Natural killer cell (primary cell): ENCODE measurements at regions not wholly inside any gene's neighbourhood (a gene's known extent, or its start where the extent isn't known, plus 50 kb on each side); places are given as distances from the start of the nearest gene placed in this dataset.
A peak's percentile ranks its signal among the peaks of the same experiment; 100 is the strongest.

ENCODE experiments used
- ATAC-seq, 3 donors: fragments of 150-1000 bp in 2 of 3; fragments of 200-7000 bp in 1 of 3; cut with Tn5 transposase; 1 replicate in 1 of 3; 2 replicates in 2 of 3; pipeline ENCODE4 v1.10.0; 2021; ENCODE audit warnings: mild to moderate bottlenecking in 2 of 3, moderate library complexity in 2 of 3
- DNase-seq, 2 donors: peaks; one replicate each; pipeline versions ENCODE4 v3.0.0 to v3.0.0-alpha.2; 2013 to 2021; ENCODE audit warnings: mixed read lengths in 1 of 2
- H3K27ac ChIP-seq: one replicate; pipeline ENCODE4 v1.5.1; 2013; ENCODE audit warnings: mild to moderate bottlenecking, low read length
- H3K27me3 ChIP-seq: one replicate; pipeline ENCODE4 v1.6.1; 2013; ENCODE audit warnings: low read length; ENCODE audit not compliant: control insufficient read depth, insufficient read depth
- H3K36me3 ChIP-seq: one replicate; pipeline ENCODE4 v1.6.1; 2013; ENCODE audit warnings: low read length; ENCODE audit not compliant: control insufficient read depth, insufficient read depth
- H3K4me1 ChIP-seq: one replicate; pipeline ENCODE4 v1.6.1; 2013; ENCODE audit warnings: low read length; ENCODE audit not compliant: control insufficient read depth, insufficient read depth
- H3K4me3 ChIP-seq: one replicate; pipeline ENCODE4 v1.5.1; 2013; ENCODE audit warnings: low read length
- H3K9me3 ChIP-seq: one replicate; pipeline ENCODE4 v1.6.1; 2013; ENCODE audit warnings: low read length; ENCODE audit not compliant: control insufficient read depth, insufficient read depth
- H3K27ac Mint-ChIP-seq, 2 donors: one replicate each; pipeline ENCODE4 v1.8.0; 2022; ENCODE audit warnings: mild to moderate bottlenecking in 2 of 2, mixed read lengths in 2 of 2, moderate library complexity in 1 of 2
- H3K27me3 Mint-ChIP-seq, 2 donors: one replicate each; pipeline ENCODE4 v1.8.0; 2022; ENCODE audit warnings: low read depth in 2 of 2, mixed read lengths in 2 of 2
- H3K36me3 Mint-ChIP-seq: one replicate; pipeline ENCODE4 v1.8.0; 2022; ENCODE audit warnings: mixed read lengths
- H3K4me1 Mint-ChIP-seq, 2 donors: one replicate each; pipeline ENCODE4 v1.8.0; 2022; ENCODE audit warnings: mixed read lengths in 2 of 2
- H3K4me3 Mint-ChIP-seq: one replicate; pipeline ENCODE4 v1.8.0; 2022; ENCODE audit warnings: mild to moderate bottlenecking, moderate library complexity, mixed read lengths
- H3K9me3 Mint-ChIP-seq, 2 donors: one replicate each; pipeline ENCODE4 v1.8.0; 2022; ENCODE audit warnings: mixed read lengths in 2 of 2
- WGBS: methylation state at CpG from one replicate; pipeline ENCODE4 v1.1.7; 2013; ENCODE audit warnings: missing lambda C conversion rate; ENCODE audit not compliant: insufficient coverage; 5-methylcytosine and 5-hydroxymethylcytosine counted together
- intact Hi-C: fragments of 100-400 bp; cut with micrococcal nuclease; formaldehyde crosslinking; loops from one replicate; pipeline ENCODE4 v1.14.2; 2022
- TF ChIP-seq, protein P1 (sequence below): fragments of 200-600 bp; IDR thresholded peaks from one replicate; pipeline ENCODE4 v1.8.0; 2022; ENCODE audit warnings: antibody characterized with exemption

DNA sequence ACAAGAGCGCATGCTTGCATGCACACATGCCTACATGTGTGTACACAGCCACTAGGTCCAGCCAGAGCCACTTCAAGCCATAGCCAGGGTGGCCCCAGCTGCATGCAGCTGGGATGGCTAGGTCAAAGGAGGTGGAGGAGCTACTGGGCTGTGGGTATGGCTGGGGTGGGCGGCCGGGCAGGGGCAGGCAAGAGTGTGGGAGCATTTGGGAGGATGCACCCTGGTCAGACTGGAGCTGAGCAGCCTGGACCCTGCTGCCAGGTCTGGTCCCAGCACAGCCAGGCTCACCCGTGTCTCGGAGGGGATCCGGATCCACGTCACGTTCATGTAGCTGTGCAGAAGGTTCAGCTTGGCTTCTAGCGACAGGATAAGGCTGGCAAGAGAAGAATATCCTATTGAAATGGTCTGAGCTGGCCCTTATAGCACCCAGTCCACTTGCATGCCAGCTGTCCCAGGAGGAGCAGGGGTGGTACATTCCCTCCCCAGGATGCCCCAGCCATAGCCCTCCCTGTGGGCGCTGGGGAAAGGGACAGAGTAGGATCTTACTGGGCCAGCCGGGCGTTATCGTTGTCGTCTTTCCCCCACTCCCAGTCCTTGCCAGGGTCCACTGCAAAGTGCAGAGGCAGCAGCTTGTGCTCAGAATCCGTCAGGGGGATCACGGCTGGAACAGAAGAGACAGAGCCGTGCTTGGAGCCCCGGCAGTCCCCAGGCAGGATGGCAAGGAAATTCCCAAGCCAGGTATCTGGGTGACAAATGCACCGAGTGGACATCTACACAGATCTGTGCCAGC is 160.5 kb downstream of the KLF13 start:
- H3K4me1 ChIP-seq, result peaks cover 41% of the 10 kb centered on the region
- WGBS, result 95% methylated on average over 19 of the region's 19 CpGs
- no peak overlapping the region for H3K27ac Mint-ChIP-seq

DNA sequence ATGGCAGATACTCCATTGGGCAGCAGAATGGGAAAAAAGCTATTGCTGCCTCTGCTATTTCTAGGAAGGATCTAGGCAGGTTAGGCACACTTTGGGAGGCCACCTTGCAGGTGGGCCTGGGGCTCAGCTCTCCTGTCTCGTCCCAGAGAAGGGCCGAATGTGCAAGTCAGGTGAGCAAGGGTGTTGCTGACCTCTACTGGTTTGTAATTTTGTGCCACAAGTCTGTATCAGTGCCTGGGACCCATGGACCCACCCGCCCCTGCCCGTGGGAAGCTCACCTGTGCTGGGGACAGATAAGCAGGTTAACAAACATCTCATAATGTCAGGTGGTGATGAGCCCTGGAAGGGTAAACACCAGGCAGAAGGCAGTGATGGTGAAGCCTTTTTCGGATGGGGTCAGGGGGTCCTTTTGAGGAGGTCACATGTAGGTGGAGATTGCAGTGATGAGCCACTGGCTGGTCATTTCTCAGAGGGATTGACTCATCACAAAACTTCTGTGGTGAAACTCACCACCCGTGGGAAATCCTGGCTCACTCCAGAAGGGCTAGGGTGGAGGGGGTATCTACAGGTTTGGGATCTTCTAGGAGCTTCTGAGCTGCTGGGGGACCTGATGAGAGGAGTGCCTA is 161.3 kb downstream of the KLF13 start:
- H3K4me1 ChIP-seq, result peaks cover 32% of the 10 kb centered on the region
- no peaks in the 10 kb centered on the region for H3K9me3 ChIP-seq
- no peak overlapping the region for H3K4me3 ChIP-seq
- no peak overlapping the region for H3K4me3 Mint-ChIP-seq
- ATAC-seq (no peak), DNase-seq (no peak)
- H3K36me3 ChIP-seq, result no peaks in the 10 kb centered on the region
- peaks cover 11% of the 10 kb centered on the region for H3K36me3 Mint-ChIP-seq
- intact Hi-C loops, result loop anchor here (1.0 to 5.0 kb wide), 5 partner anchors 51 to 287 kb away; no protein-coding TSS in a partner anchor
- no peak overlapping the region for H3K27ac ChIP-seq
- TF ChIP-seq, protein P1, sequence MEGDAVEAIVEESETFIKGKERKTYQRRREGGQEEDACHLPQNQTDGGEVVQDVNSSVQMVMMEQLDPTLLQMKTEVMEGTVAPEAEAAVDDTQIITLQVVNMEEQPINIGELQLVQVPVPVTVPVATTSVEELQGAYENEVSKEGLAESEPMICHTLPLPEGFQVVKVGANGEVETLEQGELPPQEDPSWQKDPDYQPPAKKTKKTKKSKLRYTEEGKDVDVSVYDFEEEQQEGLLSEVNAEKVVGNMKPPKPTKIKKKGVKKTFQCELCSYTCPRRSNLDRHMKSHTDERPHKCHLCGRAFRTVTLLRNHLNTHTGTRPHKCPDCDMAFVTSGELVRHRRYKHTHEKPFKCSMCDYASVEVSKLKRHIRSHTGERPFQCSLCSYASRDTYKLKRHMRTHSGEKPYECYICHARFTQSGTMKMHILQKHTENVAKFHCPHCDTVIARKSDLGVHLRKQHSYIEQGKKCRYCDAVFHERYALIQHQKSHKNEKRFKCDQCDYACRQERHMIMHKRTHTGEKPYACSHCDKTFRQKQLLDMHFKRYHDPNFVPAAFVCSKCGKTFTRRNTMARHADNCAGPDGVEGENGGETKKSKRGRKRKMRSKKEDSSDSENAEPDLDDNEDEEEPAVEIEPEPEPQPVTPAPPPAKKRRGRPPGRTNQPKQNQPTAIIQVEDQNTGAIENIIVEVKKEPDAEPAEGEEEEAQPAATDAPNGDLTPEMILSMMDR, result no peak
- H3K27me3 Mint-ChIP-seq, result peaks cover 0 to 3% of the 10 kb centered on the region in 2 donors
- peaks cover 0 to 7% of the 10 kb centered on the region in 2 donors for H3K9me3 Mint-ChIP-seq
- peaks cover 24 to 28% of the 10 kb centered on the region in 2 donors for H3K4me1 Mint-ChIP-seq
- no peaks in the 10 kb centered on the region for H3K27me3 ChIP-seq
- H3K27ac Mint-ChIP-seq, result peak overlapping the region in 1 of 2 donors; percentile 56
- WGBS, result 46% methylated on average over 6 of the region's 6 CpGs

More for the DNA sequence above, 160.5 kb downstream of the KLF13 start:
- Histone ChIP-seq H3K9me3 (no peaks in the 10 kb centered on the region), H3K27me3 (no peaks in the 10 kb centered on the region), H3K27ac (no peak overlapping the region), H3K4me3 (no peak overlapping the region), H3K36me3 (no peaks in the 10 kb centered on the region)
- TF ChIP-seq, protein P1, result no peak
- H3K27me3 Mint-ChIP-seq, result peaks cover 0 to 3% of the 10 kb centered on the region in 2 donors
- H3K4me1 Mint-ChIP-seq, result peaks cover 28 to 32% of the 10 kb centered on the region in 2 donors
- intact Hi-C loops, result loop anchor here (5.0 kb wide), 2 partner anchors 50 to 220 kb away; no protein-coding TSS in a partner anchor
- H3K36me3 Mint-ChIP-seq, result peaks cover 11% of the 10 kb centered on the region
- no peak for DNase-seq
- peaks cover 0 to 7% of the 10 kb centered on the region in 2 donors for H3K9me3 Mint-ChIP-seq
- ATAC-seq, result no peak
- H3K4me3 Mint-ChIP-seq, result no peak overlapping the region

DNA sequence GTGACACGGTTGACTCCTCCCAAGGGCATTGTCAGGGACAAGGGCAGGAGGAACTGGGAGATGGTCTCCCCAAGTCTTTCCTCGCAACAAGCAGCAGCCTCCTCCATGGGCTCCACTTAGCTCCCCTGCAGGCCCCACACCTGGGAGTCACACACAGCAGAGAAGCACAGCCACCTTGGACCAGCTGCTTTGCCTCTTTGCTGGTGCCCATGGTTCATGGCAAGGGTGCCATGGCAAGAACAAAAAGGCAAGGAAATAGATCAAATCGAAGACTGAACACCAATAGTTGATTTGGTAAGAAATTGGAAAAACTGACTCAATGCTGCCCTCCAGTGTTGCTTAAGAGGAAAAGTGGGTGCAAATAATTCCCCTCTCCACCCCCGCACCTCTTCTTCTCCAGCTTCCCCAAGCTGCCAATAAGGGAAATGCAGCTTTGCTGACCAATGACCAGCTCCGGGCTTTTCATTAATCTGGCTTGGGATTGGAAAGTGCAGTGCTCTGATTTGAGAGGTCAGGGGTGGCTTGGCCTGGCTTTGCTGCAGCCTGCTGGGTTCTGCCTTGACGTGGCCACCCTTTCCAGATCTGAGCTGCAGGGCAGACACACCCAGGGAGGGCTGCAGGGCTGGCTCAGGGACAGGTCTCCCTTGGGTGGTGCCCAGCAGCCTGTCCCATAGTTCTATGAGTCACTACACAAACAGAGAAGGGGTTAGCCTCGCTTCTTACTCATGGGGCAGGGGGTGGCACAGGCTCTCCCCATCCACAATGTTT is 162.0 kb downstream of the KLF13 start:
- TF ChIP-seq, protein P1, result peak; percentile 91
- H3K27me3 Mint-ChIP-seq, result peaks cover 0 to 3% of the 10 kb centered on the region in 2 donors
- peaks cover 11% of the 10 kb centered on the region for H3K36me3 Mint-ChIP-seq
- no peak overlapping the region for H3K4me3 ChIP-seq
- H3K27ac Mint-ChIP-seq, result peak overlapping the region in 1 of 2 donors; percentile 56
- H3K4me3 Mint-ChIP-seq, result no peak overlapping the region
- H3K4me1 Mint-ChIP-seq, result peaks cover 22 to 28% of the 10 kb centered on the region in 2 donors
- H3K27ac ChIP-seq, result no peak overlapping the region
- H3K27me3 ChIP-seq, result no peaks in the 10 kb centered on the region
- ATAC-seq (peak; percentile 63 to 78 (median 65)), DNase-seq (peak; percentile 30 to 90)
- intact Hi-C loops, result loop anchor here (1.0 to 5.0 kb wide), 5 partner anchors 51 to 288 kb away; no protein-coding TSS in a partner anchor
- H3K4me1 ChIP-seq, result peaks cover 31% of the 10 kb centered on the region
- no peaks in the 10 kb centered on the region for H3K9me3 ChIP-seq
- no peaks in the 10 kb centered on the region for H3K36me3 ChIP-seq
- 39% methylated on average over 7 of the region's 7 CpGs for WGBS
- peaks cover 0 to 7% of the 10 kb centered on the region in 2 donors for H3K9me3 Mint-ChIP-seq
